GM21526 (cell line): ENCODE measurements at regions not wholly inside any gene's neighbourhood (a gene's known extent, or its start where the extent isn't known, plus 50 kb on each side); places are given as distances from the start of the nearest gene placed in this dataset.

ENCODE experiments used
- ATAC-seq: cut with Tn5 transposase; IDR thresholded peaks from one replicate; pipeline ENCODE4 v1.9.1; 2021; ENCODE audit warnings: moderate library complexity; ENCODE audit not compliant: unreplicated experiment, low FRiP score

GRCh38 chr11:133586903-133587517 is 54.7 kb upstream of the OPCML start:
- no peak for ATAC-seq

GRCh38 chr11:133582750-133583149 is 50.4 kb upstream of the OPCML start:
- no peak for ATAC-seq

- no peak for ATAC-seq
These were observed 50.0 kb upstream of the OPCML start for GRCh38 chr11:133582326-133582725.
